Transverse colon (tissue), 3 donors: ENCODE measurements at regions not wholly inside any gene's neighbourhood (a gene's known extent, or its start where the extent isn't known, plus 50 kb on each side); places are given as distances from the start of the nearest gene placed in this dataset.

ENCODE experiments used
- POLR2A ChIP-seq: fragments of 450-650 bp; IDR thresholded peaks from one replicate; pipeline ENCODE4 v1.6.1; 2016; ENCODE audit warnings: antibody characterized with exemption, mild to moderate bottlenecking, moderate library complexity
- POLR2AphosphoS5 ChIP-seq, 3 donors: sonication (generic); formaldehyde crosslinking; IDR thresholded peaks; one replicate each; pipeline ENCODE4 v1.6.1; 2016; ENCODE audit warnings: antibody characterized with exemption in 3 of 3

- no peak for TF ChIP-seq POLR2AphosphoS5 (IDR thresholded peaks at IDR 0.05)
- no peak for TF ChIP-seq POLR2A
Measured at GRCh38 chr7:13016036-13016581, 328.7 kb downstream of the ARL4A start.
